ENCODE measurements at regions not wholly inside any gene's neighbourhood (a gene's known extent, or its start where the extent isn't known, plus 50 kb on each side); places are given as distances from the start of the nearest gene placed in this dataset.

DNA sequence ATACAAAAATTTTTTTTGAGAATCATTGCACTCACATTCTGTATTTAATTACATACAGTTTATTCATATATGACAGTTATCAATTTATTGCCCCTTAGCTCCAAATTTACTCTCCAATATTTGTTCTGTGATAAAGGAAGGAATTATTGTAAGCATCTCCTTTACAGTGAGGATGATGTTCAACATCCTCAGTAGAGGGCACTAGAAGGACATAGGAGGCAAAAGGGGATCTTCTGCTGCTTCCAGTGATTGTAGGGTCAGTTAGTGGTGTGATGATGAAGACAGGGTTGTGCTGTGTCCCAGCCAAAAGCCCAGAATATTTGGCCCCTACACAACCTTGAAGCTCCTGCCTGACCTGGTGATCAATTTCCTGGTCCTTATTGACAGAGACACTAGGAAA lies 89.9 kb upstream of the DCBLD2 start (continued):
- TF ChIP-seq, protein P1, sequence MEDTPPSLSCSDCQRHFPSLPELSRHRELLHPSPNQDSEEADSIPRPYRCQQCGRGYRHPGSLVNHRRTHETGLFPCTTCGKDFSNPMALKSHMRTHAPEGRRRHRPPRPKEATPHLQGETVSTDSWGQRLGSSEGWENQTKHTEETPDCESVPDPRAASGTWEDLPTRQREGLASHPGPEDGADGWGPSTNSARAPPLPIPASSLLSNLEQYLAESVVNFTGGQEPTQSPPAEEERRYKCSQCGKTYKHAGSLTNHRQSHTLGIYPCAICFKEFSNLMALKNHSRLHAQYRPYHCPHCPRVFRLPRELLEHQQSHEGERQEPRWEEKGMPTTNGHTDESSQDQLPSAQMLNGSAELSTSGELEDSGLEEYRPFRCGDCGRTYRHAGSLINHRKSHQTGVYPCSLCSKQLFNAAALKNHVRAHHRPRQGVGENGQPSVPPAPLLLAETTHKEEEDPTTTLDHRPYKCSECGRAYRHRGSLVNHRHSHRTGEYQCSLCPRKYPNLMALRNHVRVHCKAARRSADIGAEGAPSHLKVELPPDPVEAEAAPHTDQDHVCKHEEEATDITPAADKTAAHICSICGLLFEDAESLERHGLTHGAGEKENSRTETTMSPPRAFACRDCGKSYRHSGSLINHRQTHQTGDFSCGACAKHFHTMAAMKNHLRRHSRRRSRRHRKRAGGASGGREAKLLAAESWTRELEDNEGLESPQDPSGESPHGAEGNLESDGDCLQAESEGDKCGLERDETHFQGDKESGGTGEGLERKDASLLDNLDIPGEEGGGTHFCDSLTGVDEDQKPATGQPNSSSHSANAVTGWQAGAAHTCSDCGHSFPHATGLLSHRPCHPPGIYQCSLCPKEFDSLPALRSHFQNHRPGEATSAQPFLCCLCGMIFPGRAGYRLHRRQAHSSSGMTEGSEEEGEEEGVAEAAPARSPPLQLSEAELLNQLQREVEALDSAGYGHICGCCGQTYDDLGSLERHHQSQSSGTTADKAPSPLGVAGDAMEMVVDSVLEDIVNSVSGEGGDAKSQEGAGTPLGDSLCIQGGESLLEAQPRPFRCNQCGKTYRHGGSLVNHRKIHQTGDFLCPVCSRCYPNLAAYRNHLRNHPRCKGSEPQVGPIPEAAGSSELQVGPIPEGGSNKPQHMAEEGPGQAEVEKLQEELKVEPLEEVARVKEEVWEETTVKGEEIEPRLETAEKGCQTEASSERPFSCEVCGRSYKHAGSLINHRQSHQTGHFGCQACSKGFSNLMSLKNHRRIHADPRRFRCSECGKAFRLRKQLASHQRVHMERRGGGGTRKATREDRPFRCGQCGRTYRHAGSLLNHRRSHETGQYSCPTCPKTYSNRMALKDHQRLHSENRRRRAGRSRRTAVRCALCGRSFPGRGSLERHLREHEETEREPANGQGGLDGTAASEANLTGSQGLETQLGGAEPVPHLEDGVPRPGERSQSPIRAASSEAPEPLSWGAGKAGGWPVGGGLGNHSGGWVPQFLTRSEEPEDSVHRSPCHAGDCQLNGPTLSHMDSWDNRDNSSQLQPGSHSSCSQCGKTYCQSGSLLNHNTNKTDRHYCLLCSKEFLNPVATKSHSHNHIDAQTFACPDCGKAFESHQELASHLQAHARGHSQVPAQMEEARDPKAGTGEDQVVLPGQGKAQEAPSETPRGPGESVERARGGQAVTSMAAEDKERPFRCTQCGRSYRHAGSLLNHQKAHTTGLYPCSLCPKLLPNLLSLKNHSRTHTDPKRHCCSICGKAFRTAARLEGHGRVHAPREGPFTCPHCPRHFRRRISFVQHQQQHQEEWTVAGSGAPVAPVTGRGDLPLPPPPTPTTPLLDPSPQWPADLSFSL (CRISPR knock-in tag; IDR thresholded peaks at IDR 0.05), result no peak
- TF ChIP-seq ZNF615 (CRISPR knock-in tag; IDR thresholded peaks at IDR 0.05; ENCODE audit: borderline replicate concordance) (no peak), ZNF343 (CRISPR knock-in tag; IDR thresholded peaks at IDR 0.05) (no peak)

DNA sequence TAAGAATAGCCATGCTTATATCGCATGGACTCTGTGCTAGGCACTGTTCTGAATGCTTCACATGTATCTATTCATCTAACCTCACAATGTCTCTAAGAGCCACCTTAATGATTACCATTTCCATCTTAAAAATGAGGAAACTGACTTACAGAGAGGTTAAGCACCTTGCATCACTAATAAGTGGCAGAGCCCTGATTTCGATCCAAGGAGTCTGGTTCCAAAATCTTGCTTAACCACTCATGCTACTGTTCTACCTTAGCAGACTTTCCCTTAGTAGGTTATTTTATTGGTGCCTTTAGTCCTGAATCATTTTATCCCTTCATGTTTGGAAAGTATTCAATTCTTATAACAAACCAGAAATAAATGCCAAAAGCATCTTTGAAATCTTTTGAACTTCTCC lies 89.2 kb upstream of the DCBLD2 start:
- in situ Hi-C loops (cut with HindIII; ENCODE audit: extremely low pct_ligation_motif_present, low pct_unique_long_range_greater_than_20kb) (loop anchor here (5.0 to 10.0 kb wide), 3 partner anchors 96 to 396 kb away; partner anchors contain the start of gene CPOX), intact Hi-C loops (cut with micrococcal nuclease; ENCODE audit: unreplicated experiment) (loop anchor here (5.0 kb wide), 1 partner anchor 88 kb away; the partner anchor contains the start of gene DCBLD2)
- FAIRE-seq, result no peak
- ATAC-seq, result no peak
- no peak for TF ChIP-seq ZIK1 (CRISPR knock-in tag; IDR thresholded peaks at IDR 0.05; ENCODE audit: borderline replicate concordance, low read depth)
- TF ChIP-seq, protein P2, sequence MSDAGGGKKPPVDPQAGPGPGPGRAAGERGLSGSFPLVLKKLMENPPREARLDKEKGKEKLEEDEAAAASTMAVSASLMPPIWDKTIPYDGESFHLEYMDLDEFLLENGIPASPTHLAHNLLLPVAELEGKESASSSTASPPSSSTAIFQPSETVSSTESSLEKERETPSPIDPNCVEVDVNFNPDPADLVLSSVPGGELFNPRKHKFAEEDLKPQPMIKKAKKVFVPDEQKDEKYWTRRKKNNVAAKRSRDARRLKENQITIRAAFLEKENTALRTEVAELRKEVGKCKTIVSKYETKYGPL (CRISPR knock-in tag; IDR thresholded peaks at IDR 0.05), result no peak
- TF ChIP-seq ZNF749 (CRISPR knock-in tag; IDR thresholded peaks at IDR 0.05; ENCODE audit: borderline replicate concordance), result no peak
- H3K27ac ChIP-seq (ENCODE audit: extremely low read length, insufficient read depth, low read length), result no peak overlapping the region
- H3K4me1 ChIP-seq (ENCODE audit: insufficient read depth, low read length), result no peaks in the 10 kb centered on the region
- no peaks in the 10 kb centered on the region; a peak in 1 of 5 replicates for H3K27me3 ChIP-seq (ENCODE audit: control insufficient read depth in 1 of 2, insufficient read depth in 2 of 2, low read length in 2 of 2)
- no peak overlapping the region for H2AFZ ChIP-seq (ENCODE audit: low read length)
- H3K36me3 ChIP-seq (replicated peaks in 1 of 2; ENCODE audit: control insufficient read depth in 1 of 2, insufficient read depth in 2 of 2, low read length in 2 of 2), result no peaks in the 10 kb centered on the region
- no peaks in the 10 kb centered on the region for H3K9me3 ChIP-seq (ENCODE audit: low read length)
- no peaks in the 10 kb centered on the region for H4K20me1 ChIP-seq (ENCODE audit: insufficient read depth, low read length)
- H3K4me3 ChIP-seq (replicated peaks in 1 of 3; ENCODE audit: insufficient read depth in 1 of 3, low read depth in 2 of 3, low read length in 3 of 3), result no peak overlapping the region
- no peaks in the 10 kb centered on the region for H3K79me2 ChIP-seq (ENCODE audit: insufficient read depth, low read length)
- CTCF ChIA-PET (ENCODE audit: low intra/inter-chr PET ratio, low total read pairs), result no interaction called here
- POLR2A ChIA-PET, result no interaction called here
- no peak for DNase-seq (ENCODE audit: low spot score)
- H3K9ac ChIP-seq (ENCODE audit: insufficient read depth, low read depth, low read length), result no peak overlapping the region
- BruUV-seq (replicated peaks), result no TSS peak
- WGBS (ENCODE audit: low lambda C conversion rate), result 84% methylated on average over 2 of the region's 2 CpGs
- H3K4me2 ChIP-seq (ENCODE audit: low read depth, low read length), result no peak overlapping the region

Measured in HepG2 (cell line).